Right renal cortex interstitium (tissue), 3 donors: ENCODE measurements at regions not wholly inside any gene's neighbourhood (a gene's known extent, or its start where the extent isn't known, plus 50 kb on each side); places are given as distances from the start of the nearest gene placed in this dataset.
"Not testable (repeated sequence)": the region's sequence is repeated elsewhere in the genome, so short reads cannot be mapped to it uniquely, and the experiment has no call there.

Experiments used
- DNase-seq, 3 donors: peaks; one replicate each; pipeline ENCODE4 v3.0.0-alpha.2; 2013; ENCODE audit warnings: low read depth in 3 of 3, low spot score in 2 of 3

DNA sequence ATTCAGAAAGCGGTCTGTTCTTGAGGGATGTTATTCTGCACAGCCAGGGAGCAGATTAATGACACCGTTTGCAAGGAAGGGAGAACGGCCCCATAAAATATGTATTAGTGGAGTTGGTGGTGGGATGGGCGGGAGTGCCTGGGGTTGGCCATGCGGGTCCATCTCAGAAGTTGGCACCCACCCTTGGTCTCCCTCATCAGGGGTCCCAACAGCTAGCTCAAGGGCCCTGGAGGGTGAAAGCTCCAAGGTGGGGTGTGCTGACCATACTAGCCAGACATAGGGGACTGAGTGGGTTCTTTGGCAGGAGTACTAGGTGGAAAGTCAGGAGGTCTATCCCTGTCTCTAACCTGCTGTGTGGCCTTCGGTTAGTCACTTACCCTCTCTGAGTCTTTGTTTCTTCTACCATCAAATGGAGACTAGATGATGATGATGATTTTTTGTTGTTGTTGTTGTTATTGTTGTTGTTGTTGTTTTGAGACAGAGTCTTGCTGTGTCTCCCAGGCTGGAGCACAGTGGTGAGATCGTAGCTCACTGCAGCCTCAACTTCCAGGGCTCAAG is 83.2 kb upstream of the BRD7 start:
- DNase-seq: no peak

DNA sequence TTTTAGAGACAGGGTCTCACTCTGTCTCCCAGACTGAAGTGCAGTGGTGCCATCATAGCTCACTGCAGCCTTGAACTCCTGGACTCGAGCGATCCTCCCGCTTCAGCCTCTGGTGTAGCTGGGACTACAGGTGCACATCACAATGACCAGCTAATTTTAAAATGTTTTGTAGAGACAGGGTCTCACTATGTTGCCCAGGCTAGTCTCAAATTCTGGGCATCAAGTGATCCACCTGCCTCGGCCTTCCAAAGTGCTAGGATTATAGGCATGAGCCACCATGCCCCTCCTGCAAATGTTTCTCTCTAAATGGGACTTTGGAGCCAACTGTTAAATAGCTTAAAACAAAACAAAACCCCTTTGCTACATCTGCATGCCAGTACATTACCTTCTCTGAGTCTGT is 82.2 kb upstream of the BRD7 start:
- no peak for DNase-seq

DNA sequence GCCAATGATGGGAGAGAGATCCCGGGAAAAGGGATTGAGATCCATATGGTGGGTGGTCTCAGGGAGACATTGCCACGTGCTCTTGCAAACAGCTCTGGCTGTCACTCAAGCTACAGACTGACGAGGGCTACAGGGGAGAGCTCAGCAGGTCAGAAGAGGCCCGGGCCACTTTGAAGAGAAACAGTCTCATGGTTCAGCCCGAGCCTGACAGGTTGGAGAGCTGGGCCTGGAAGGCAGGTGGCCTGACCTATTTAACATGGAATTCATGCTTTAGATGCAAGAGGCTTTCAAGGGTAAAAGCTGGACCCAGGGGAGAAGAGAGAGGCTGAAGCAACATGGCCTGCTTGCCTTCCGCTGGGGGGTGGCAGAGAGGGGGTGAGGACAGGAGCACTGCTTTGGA is 81.0 kb upstream of the BRD7 start:
- no peak for DNase-seq

DNA sequence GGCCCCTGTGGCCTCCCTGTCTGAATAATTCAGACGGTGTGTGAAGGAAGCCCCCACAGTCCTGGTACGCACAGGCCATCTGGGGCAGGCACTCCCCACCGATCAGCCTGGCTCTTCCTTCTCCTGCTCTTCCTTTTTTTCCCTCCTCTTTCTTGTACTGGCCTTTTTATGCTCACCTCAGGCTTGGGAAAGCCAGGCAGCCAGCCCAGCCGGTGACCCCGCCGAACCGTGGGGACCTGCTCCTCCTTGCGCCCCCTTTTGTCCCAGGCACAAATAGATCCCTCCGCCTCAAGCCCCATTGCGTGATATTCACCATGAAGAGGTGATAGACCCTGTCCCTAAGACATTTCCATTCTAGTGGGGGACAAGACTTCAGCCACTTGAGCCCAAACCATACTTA is 80.2 kb upstream of the BRD7 start:
- no peak for DNase-seq

DNA sequence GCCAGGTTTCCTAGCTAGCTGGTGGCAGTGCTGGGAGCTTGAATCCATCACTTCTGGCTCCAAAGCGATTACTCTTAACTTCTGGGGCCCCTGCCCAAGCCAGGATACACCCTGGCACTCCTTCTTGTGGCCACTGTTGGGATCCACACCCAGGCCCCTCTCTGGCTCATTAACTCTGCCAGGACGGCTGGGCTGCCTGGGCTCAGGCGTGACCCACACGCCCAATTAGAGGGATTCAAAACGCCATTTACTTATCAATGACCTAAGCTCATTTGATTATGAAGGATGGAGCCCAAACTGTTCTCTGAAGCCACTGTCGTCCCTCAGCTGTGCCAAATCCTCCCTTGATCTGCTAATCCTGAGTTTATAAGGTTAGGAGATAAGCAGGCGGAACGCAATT is 79.7 kb upstream of the BRD7 start:
- no peak for DNase-seq

DNA sequence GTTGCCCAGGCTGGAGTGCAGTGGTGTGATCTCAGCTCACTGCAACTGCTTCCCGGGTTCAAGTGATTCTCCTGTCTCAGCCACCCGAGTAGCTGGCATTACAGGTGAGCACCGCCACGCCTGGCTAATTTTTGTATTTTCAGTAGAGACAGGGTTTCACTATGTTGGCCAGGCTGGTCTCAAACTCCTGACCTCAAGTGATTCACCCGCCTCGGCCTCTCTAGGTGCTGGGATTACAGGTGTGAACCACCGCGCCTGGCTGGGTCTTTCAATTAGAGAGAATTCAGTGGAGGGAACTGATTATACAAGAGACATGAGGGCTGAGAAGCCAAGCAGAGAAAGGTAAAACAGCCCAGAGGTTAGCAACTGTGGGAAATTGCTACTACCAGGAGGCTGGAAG is 78.6 kb upstream of the BRD7 start:
- DNase-seq: not testable (repeated sequence)

DNA sequence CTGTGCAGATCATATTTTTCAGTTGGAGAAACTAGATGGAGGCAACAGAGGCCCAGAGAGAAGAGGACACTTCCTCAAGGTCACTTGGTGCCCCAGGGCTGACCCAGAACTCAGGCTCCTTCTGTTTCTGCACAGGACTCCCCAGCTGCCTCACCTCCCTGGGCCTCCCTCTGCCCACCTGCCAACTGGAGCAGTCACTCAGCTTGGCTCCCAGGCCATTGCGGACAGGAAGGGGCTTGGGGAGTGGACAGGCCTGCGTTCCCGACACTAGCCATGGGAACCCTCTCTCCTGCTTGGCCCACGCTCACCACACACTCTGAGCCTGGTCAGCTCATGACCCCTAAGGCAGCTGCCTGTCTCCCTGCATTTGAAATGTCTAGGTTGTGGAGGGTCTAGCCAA is 78.1 kb upstream of the BRD7 start:
- no peak for DNase-seq

DNA sequence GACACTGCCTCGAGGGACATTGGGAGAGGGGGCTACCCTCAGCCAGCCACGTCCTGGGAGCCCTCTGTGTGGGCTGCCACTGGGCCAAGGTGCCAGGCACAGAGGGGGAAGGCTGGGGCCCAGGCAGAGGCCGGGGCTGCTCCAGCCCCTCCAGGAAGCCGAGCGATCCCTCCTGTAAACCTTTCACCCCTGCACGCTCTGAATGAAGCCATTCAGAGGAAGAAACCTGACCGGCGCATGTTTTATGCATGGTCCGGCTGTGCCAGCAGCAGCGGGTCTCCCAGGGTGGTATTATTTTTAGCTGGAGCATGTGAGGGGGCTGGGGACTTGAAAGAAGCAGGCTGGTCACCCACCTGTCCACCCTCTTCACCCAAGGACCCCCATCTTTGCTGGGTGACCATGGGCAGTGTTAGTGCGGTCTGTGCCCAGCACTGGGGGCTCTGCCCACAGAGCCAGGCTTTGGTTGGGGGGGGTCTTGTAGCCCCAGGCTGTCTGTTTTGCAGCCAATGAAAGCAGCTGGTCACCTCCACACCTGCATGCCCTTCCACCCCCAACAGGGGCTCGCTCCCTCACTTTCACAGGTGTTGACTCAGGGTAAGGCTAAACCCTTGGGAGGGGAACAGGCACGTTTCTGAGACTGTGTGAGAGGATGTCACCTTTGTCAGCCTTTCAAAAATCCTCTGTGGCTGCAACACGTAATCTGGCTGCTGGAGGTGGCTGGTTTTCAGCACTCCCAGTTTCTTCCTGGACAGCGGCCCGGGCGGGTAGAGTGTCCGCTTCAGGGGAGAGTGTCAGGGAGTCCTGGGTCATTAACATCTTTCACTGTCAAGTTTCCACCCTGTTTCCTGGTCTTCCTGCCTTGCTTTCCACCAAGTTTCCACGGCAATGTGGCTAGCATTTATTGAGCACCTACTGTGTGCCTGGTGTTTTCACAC is 77.1 kb upstream of the BRD7 start:
- DNase-seq: no peak

DNA sequence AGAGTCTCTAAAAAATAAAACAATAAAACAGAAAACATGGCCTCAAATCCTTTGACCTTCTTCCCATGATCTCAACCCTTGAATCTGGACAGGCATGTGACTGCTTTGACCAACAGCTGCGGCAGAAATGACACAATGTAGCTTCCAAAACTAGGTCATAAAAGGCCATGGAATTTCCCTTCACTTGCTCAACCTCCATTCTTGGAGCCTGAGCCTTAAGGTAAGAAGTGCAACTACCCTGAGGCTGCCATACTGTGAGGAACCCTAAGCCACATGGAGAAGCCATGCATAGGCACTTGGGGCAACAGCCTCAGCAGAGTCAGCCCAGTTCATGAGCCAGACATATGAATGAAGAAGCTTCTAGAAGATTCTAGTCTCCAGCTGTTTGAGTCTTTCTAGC is 75.7 kb upstream of the BRD7 start:
- DNase-seq: no peak

DNA sequence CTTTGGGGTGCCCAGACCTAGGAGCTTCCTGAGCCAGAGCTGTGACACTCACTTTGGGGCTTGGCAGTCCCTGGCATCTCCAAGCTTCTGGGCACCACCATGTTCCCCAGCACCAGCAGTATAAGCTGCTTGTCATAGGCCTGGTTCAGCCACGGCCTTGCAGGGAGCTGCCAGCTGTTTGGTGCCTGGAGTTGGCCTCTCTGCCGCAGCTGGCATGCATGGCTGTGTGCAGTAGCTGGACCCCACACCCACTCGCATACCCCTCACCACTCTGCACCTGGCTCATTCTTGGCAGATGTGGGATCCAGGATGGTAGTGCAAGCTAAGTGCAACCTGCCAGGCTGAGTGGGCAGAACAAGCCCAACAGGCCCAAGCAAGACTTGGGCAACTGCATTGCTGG is 73.4 kb upstream of the BRD7 start:
- DNase-seq: no peak

DNA sequence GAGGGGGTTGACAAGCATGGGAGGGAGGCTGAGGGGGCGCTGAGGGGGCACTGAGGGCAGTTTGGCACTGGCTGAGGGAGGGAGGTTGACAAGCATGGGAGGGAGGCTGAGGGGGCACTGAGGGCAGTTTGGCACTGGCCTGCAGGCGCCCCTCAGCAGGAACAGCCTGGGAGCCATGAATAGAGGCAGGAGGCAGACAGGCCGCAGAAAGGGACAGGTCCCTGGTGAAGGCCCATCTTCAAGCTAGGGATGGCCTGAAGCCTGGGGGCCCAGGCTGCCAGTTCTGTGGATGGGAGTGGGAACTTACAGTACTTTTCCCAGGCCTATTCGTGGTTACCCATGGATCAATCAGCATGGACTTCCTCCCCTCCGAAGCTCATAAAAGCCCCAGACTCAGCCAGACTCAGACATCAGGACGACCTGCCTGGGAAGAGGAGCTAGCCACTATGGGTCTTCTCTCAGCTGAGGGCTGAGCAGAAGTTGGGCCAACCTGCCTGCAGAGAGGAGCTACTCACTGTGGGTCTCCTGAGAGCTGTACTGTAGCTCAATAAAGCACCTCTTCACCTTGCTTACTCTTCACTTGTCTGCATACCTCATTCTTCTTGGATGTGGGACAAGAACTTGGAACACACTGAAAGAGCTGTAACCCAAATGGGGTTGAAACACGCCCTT is 72.8 kb upstream of the BRD7 start:
- DNase-seq: no peak

DNA sequence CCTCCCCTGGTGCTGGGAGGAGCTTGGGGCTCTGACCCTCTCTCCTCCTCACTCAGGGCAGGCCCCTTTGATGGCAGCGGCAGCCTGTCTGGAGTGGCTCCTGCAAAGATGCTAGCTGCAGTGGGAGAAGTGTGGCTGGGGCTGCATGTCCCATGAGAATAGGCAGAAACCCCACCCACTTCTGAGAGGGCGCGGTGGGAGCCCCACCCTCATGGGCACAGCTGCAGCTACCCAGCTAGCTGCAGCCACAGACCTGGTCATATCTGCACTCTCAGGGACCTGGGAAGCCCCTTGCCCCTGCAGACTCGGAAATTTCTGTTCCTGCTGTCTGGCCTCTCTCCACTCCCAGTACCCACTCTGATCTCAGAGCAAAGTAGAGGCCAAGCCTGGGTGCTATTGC is 72.2 kb upstream of the BRD7 start:
- DNase-seq: no peak

DNA sequence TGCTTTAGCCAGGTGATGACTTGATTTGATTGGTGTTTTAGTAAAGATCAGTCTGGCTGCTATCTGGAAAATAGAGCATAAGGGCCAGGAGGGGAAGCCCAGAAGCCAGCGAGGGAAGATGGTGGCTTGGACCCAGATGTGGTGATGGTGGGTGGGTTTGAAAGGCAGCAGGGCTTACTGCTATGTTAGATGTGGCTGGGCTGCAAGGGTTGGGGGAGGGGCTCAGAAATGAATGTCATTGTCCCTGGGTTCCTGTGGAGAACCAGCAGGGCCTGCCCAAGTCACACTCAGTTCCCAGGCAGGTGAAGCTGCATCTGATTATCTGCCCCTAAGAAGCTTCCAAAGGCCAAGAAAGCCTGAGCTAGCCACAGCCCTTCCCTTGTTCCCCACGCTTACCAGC is 71.7 kb upstream of the BRD7 start:
- DNase-seq: no peak

DNA sequence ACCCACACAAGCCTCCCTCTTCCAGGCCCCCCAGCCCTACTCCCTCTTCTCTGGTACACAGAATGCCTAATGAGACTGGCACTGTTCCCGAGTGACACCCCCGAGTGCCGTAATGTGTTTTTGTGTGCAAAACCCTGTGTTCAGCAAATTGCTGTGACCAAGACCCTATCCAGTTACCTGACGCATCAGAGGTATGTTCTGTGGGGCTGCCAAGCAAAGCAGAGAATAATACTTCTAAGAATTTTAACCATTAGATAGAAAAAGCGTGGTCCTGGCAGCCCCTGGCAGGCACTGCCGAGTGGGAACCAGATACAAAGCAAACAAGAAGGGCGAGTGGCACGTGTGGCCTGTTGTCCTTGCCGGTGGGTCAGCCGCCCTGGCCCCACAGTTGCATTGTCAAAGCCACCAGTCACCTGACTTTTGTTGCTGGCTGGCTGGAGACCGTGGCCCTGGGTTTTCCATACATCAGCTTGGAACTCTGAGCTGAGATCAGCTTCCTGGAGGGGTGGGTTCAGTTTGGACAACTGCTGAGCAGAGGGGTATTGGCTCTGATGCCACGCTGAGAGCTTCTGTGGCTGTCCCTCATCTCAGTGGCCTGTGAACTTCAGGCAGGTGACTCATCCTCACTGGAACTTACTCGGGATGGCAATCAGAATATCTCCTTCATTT is 69.1 kb upstream of the BRD7 start:
- peak in 1 of 3 donors; percentile 16 for DNase-seq

DNA sequence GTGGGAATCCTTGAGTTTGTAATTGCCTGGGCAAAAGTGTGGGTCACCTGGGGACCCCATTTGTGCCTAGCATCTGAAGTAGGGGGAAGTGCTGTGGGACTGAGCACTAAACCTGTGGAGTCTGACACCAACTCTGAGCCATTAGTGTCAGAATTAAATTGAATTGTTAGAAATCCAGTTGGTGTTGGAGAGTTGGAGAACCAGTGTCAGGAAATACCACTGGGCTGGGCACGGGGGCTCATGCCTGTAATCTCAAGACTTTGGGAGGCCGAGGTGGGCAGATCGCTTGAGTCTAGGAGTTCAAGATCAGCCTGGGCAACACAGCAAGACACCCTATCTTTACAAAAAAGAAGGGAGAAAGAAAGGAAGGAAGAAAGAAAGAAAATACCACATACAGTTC is 67.5 kb upstream of the BRD7 start:
- DNase-seq: no peak

DNA sequence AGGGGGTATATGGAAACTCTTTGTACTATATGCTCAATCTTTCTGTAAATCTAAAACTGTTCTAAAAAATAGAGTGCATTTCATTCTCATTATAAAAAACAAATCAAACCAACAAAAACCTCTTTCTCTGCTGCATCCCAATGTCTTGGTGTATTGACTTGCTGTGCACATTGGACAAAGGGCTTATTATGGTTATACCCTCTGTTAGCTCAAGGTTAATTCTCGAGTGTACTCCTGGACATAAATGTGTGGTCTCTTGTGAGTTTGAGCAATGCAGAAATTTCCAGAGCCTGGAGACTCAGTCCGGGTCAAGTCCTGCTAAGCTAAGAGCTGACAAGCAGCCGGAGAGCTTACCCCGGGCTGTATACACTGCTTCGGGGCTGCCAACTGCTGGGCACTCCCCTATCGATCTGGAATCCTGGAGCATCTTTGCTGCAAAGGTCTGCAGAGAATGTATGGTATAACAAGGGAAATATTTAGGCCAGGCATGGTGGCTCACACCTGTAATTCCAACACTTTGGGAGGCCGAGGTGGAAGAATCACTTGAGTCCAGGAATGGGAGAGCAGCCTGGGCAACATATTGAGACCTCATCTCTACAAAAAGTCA is 66.2 kb upstream of the BRD7 start:
- no peak for DNase-seq

DNA sequence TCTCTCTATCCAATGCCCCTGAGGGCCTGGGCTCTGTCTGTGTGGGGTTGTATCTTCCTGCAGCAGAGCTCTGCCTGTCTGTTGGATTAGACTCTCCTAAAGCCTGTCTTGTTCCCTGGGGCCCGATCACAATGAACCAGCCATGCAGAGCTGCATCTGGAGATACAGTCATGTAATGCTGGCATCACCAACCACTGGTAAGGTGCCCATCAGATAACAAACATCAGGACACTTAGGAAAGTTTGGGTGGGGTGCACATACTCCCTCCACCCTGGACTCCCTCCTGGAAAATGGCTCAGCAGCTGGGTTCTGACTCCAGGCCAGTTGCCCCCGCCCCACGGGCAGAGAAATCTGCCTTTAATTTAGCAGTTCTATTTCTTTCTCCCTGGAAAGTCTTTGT is 61.3 kb upstream of the BRD7 start:
- no peak for DNase-seq

DNA sequence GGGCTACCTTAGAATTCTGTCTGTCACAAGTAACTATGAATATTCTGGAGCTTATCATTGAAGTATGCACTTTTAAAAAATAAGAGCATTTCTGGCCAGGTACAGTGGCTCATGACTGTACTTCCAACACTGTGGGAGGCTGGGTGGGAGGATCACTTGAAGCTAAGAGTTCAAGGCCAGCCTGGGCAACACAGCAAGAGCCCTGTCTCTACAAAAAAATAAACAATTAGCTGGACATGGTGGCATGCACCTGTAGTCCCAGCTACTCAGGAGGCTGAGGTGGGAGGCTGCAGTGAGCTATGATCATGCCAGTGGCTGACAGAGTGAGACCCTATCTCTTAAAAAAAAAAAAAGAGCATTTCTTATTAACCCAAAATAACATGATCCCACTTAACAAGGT is 60.0 kb upstream of the BRD7 start:
- no peak for DNase-seq

DNA sequence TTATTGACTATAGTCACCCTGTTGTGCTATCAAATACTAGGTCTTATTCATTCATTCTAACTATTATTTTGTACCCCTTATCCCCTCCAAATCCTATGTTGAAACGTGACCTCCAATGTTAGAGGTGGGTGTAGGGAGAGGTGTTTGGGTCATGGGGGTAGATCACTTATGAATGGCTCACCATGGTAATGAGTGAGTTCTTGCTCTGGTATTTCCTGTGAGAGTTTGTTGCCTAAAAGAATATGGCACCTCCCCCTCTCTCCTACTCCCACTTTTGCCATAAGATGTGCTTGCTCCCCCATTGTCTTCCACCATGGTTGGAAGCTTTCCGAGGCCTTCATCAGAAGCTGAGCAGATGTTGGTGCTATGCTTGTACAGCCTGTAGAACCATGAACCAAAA is 59.3 kb upstream of the BRD7 start:
- DNase-seq: no peak

DNA sequence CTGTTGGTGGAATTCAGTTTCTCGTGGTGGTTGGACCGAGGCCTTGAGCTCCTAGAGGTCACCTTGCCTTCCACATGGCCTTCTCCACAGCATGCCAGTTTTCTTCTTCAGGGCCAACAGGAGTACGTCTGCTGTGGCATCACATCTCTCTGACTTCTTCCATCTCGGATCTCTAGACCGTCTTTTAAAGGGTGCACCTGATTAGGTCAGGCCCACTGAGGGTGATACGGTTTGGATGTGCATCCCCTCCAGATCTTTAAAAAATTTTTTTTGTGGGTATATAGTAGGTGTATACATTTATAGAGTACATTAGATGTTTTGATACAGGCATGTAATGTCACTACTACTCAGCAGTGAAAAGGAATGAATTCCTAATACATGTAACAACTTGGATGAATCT is 58.3 kb upstream of the BRD7 start:
- no peak for DNase-seq

DNA sequence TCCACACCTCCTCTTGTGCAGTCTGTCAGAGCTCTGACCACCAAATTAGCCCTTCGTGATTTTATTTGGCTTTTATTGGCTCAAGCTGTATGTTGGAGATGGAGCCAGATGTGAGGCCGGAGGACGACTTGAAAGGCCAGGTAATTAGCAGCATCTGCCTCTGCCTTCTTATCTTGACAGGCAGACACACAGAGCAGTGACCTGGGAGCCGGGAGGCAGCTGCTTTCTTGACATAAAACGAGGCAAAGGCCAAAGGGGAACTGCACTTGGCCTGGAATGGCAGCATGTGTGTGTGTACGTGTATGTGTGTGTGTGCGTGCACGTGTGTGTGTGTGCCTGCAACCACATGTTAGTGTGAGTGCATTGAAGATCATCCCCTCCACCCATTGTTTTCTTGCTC is 56.9 kb upstream of the BRD7 start:
- DNase-seq: no peak
